Tibial nerve (tissue), 4 donors: ENCODE measurements at regions not wholly inside any gene's neighbourhood (a gene's known extent, or its start where the extent isn't known, plus 50 kb on each side); places are given as distances from the start of the nearest gene placed in this dataset.

Source experiments
- DNase-seq, 2 donors: peaks; one replicate each; pipeline ENCODE4 v3.0.0-alpha.2; 2019; ENCODE audit warnings: low spot score in 2 of 2
- H3K27ac ChIP-seq, 4 donors: fragments of 200-600 bp; sonication (generic) in 3 of 4; one replicate each; pipeline ENCODE4 v1.5.1; 2017 to 2019; ENCODE audit warnings: mild to moderate bottlenecking in 1 of 4
- H3K27me3 ChIP-seq, 2 donors: fragments of 200-600 bp; sonication (generic) in 1 of 2; one replicate each; pipeline versions ENCODE4 v1.5.1 to v1.6.0; 2017 to 2019
- H3K36me3 ChIP-seq, 3 donors: fragments of 200-600 bp; sonication (generic); one replicate each; pipeline ENCODE4 v1.5.1; 2018 to 2019
- H3K4me1 ChIP-seq, 4 donors: fragments of 200-600 bp; sonication (generic) in 3 of 4; one replicate each; pipeline ENCODE4 v1.5.1; 2017 to 2019
- H3K4me3 ChIP-seq, 4 donors: fragments of 200-600 bp; sonication (generic) in 3 of 4; one replicate each; pipeline ENCODE4 v1.5.1; 2017 to 2019; ENCODE audit warnings: mild to moderate bottlenecking in 1 of 4, moderate library complexity in 1 of 4
- H3K9me3 ChIP-seq, 4 donors: fragments of 200-600 bp; sonication (generic) in 3 of 4; one replicate each; pipeline ENCODE4 v1.5.1; 2017 to 2019
- CTCF ChIP-seq, 5 experiments: fragments of 200-600 bp in 3 of 5; fragments of 450-650 bp in 2 of 5; sonication (generic) in 3 of 5; IDR thresholded peaks; one replicate each; pipeline ENCODE4 v1.5.1; 2016 to 2019; ENCODE audit warnings: antibody characterized with exemption in 5 of 5, mild to moderate bottlenecking in 3 of 5, moderate library complexity in 2 of 5
- EP300 ChIP-seq, 2 donors: sonication (generic); formaldehyde crosslinking; IDR thresholded peaks; one replicate each; pipeline ENCODE4 v1.6.1; 2017; ENCODE audit warnings: antibody characterized with exemption in 2 of 2, mild to moderate bottlenecking in 1 of 2
- POLR2A ChIP-seq, 2 donors: fragments of 450-650 bp; IDR thresholded peaks; one replicate each; pipeline ENCODE4 v1.6.1; 2017; ENCODE audit warnings: antibody characterized with exemption in 2 of 2, mild to moderate bottlenecking in 2 of 2, moderate library complexity in 2 of 2
- WGBS, 2 donors: methylation state at CpG; one replicate each; pipeline ENCODE4 v1.1.5; 2018; 5-methylcytosine and 5-hydroxymethylcytosine counted together

GRCh38 chr22:27142286-27142685, 484.9 kb downstream of the MIAT start:
- Histone ChIP-seq H3K27ac (no peak overlapping the region), H3K9me3 (peaks cover 0 to under 1% (median 0%) of the 10 kb centered on the region in 4 donors), H3K27me3 (no peaks in the 10 kb centered on the region), H3K4me3 (no peak overlapping the region), H3K4me1 (peaks cover 0 to 3% (median 0%) of the 10 kb centered on the region in 4 donors), H3K36me3 (no peaks in the 10 kb centered on the region)
- 56 to 65% methylated on average over 2 of the region's 2 CpGs for WGBS, 2 donors
- no peak for TF ChIP-seq CTCF (IDR thresholded peaks at IDR 0.05)
- DNase-seq: no peak

- no peak for DNase-seq
- Histone ChIP-seq H3K4me1 (peaks cover 0 to 3% (median 0%) of the 10 kb centered on the region in 4 donors), H3K4me3 (no peak overlapping the region), H3K36me3 (no peaks in the 10 kb centered on the region), H3K27ac (no peak overlapping the region), H3K27me3 (no peaks in the 10 kb centered on the region), H3K9me3 (no peaks in the 10 kb centered on the region)
- TF ChIP-seq EP300 (IDR thresholded peaks at IDR 0.05) (no peak), POLR2A (IDR thresholded peaks at IDR 0.05) (no peak), CTCF (IDR thresholded peaks at IDR 0.05) (no peak)
- 62 to 64% methylated on average over 2 of the region's 2 CpGs for WGBS, 2 donors
These were observed 486.9 kb downstream of the MIAT start for GRCh38 chr22:27144321-27144720.

- Histone ChIP-seq H3K4me1 (peaks cover 0 to 9% (median 0%) of the 10 kb centered on the region in 4 donors), H3K4me3 (no peak overlapping the region), H3K9me3 (peaks cover 0 to under 1% (median 0%) of the 10 kb centered on the region in 4 donors), H3K27me3 (no peaks in the 10 kb centered on the region), H3K36me3 (no peaks in the 10 kb centered on the region), H3K27ac (no peak overlapping the region)
- 64 to 74% methylated on average over 4 of the region's 4 CpGs for WGBS, 2 donors
- DNase-seq: no peak
- TF ChIP-seq CTCF (IDR thresholded peaks at IDR 0.05): no peak
- no peak for TF ChIP-seq POLR2A (IDR thresholded peaks at IDR 0.05)
- TF ChIP-seq EP300 (IDR thresholded peaks at IDR 0.05): no peak
These were observed 489.7 kb downstream of the MIAT start for GRCh38 chr22:27146866-27147633.

DNA sequence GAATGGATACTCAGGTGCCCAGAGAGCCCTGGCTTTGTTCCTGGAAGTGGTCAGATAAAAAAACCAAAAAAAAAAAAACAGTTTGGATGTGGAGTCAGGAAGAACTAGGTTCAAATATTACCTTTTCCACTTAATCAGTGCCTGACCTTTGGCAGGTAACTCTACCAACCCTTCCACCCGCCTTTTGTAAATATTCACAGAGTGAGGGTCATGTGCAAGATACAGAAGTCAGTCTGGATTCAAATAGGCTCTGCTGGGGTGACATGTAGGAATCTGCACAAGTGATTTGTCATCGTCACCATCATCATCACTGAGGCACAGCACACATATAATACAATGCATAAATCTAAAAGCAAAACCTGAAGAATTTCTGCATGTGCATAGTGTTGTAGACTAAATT, 490.7 kb downstream of the MIAT start:
- peaks cover 0 to 9% (median 0%) of the 10 kb centered on the region in 4 donors for H3K4me1 ChIP-seq
- no peaks in the 10 kb centered on the region for H3K27me3 ChIP-seq
- no peak for DNase-seq
- no peak for TF ChIP-seq CTCF (IDR thresholded peaks at IDR 0.05)
- TF ChIP-seq POLR2A (IDR thresholded peaks at IDR 0.05): no peak
- no peak for TF ChIP-seq EP300 (IDR thresholded peaks at IDR 0.05)
- H3K9me3 ChIP-seq: peaks cover 0 to 9% (median 0%) of the 10 kb centered on the region in 4 donors
- 50 to 96% methylated on average over 2 of the region's 2 CpGs for WGBS, 2 donors
- no peaks in the 10 kb centered on the region for H3K36me3 ChIP-seq
- no peak overlapping the region for H3K4me3 ChIP-seq
- H3K27ac ChIP-seq: no peak overlapping the region

GRCh38 chr22:27148886-27149470, 491.6 kb downstream of the MIAT start:
- no peak for DNase-seq
- H3K4me1 ChIP-seq: peaks cover 0 to 9% (median 0%) of the 10 kb centered on the region in 4 donors
- no peak overlapping the region for H3K4me3 ChIP-seq
- no peak overlapping the region for H3K27ac ChIP-seq
- TF ChIP-seq EP300 (IDR thresholded peaks at IDR 0.05): no peak
- no peak for TF ChIP-seq CTCF (IDR thresholded peaks at IDR 0.05)
- H3K27me3 ChIP-seq: no peaks in the 10 kb centered on the region
- H3K36me3 ChIP-seq: no peaks in the 10 kb centered on the region
- whole genome bisulfite sequencing, 2 donors: 95 to 96% methylated on average over 8 of the region's 8 CpGs
- H3K9me3 ChIP-seq: peaks cover 0 to 9% (median 0%) of the 10 kb centered on the region in 4 donors
